ENCODE measurements at regions not wholly inside any gene's neighbourhood (a gene's known extent, or its start where the extent isn't known, plus 50 kb on each side); places are given as distances from the start of the nearest gene placed in this dataset.
A peak's percentile ranks its signal among the peaks of the same experiment; 100 is the strongest.

- no peak for DNase-seq
- Histone ChIP-seq H3K27ac (no peak overlapping the region), H3K36me3 (no peaks in the 10 kb centered on the region), H3K4me3 (no peak overlapping the region), H3K27me3 (replicated peaks in 1 of 7) (no peaks in the 10 kb centered on the region), H3K4me1 (peaks cover 0 to 13% (median 8%) of the 10 kb centered on the region in 6 donors), H3K9me3 (no peaks in the 10 kb centered on the region)
- TF ChIP-seq POLR2A (IDR thresholded peaks at IDR 0.05) = no peak
- no peak for TF ChIP-seq CTCF (IDR thresholded peaks at IDR 0.05 in 8 of 11, conservative IDR thresholded peaks at IDR 0.05 in 3 of 11)
- TF ChIP-seq POLR2AphosphoS5 (IDR thresholded peaks at IDR 0.05) = no peak
- 74 to 90% (median 84%) methylated on average over 7 of the region's 7 CpGs for WGBS, 5 donors
- intact Hi-C loops (cut with DNase I; ENCODE audit: low total_unique reads) = loop anchor here (10.0 kb wide), 3 partner anchors 669 to 889 kb away; no protein-coding TSS in a partner anchor
Measured at GRCh38 chr2:160993654-160994061, 166.6 kb upstream of the TANK start.

- intact Hi-C loops (cut with DNase I; ENCODE audit: low total_unique reads) = loop anchor here (10.0 kb wide), 3 partner anchors 670 to 890 kb away; no protein-coding TSS in a partner anchor
- TF ChIP-seq CTCF (IDR thresholded peaks at IDR 0.05 in 8 of 11, conservative IDR thresholded peaks at IDR 0.05 in 3 of 11) (peak; percentile 63 to 90 (median 81)), POLR2A (IDR thresholded peaks at IDR 0.05) (no peak), POLR2AphosphoS5 (IDR thresholded peaks at IDR 0.05) (peak in 1 of 3 donors; percentile 23)
- H3K9me3 ChIP-seq = no peaks in the 10 kb centered on the region
- H3K27ac ChIP-seq = no peak overlapping the region
- DNase-seq = no peak
- H3K4me1 ChIP-seq = peaks cover 0 to 13% (median 8%) of the 10 kb centered on the region in 6 donors
- 48 to 51% (median 49%) methylated on average over 16 of the region's 16 CpGs for WGBS, 5 donors
- H3K27me3 ChIP-seq (replicated peaks in 1 of 7) = no peaks in the 10 kb centered on the region
- no peak overlapping the region for H3K4me3 ChIP-seq
- H3K36me3 ChIP-seq = no peaks in the 10 kb centered on the region
Measured at GRCh38 chr2:160994141-160995002, 165.9 kb upstream of the TANK start.

- Histone ChIP-seq H3K36me3 (no peaks in the 10 kb centered on the region), H3K9me3 (no peaks in the 10 kb centered on the region), H3K4me1 (peaks cover 0 to 13% (median 8%) of the 10 kb centered on the region in 6 donors), H3K27ac (no peak overlapping the region), H3K27me3 (replicated peaks in 1 of 7) (no peaks in the 10 kb centered on the region), H3K4me3 (no peak overlapping the region)
- intact Hi-C loops (cut with DNase I; ENCODE audit: low total_unique reads) = loop anchor here (10.0 kb wide), 3 partner anchors 672 to 892 kb away; no protein-coding TSS in a partner anchor
- no peak for TF ChIP-seq POLR2AphosphoS5 (IDR thresholded peaks at IDR 0.05)
- TF ChIP-seq CTCF (IDR thresholded peaks at IDR 0.05 in 8 of 11, conservative IDR thresholded peaks at IDR 0.05 in 3 of 11) = no peak
- no peak for TF ChIP-seq POLR2A (IDR thresholded peaks at IDR 0.05)
- no peak for DNase-seq
- whole genome bisulfite sequencing, 5 donors = 89 to 100% (median 95%) methylated on average over 1 of the region's 1 CpG
Measured at GRCh38 chr2:160996584-160996983, 163.6 kb upstream of the TANK start.

GRCh38 chr2:161004379-161004778, 155.8 kb upstream of the TANK start:
- no peaks in the 10 kb centered on the region for H3K36me3 ChIP-seq
- no peak for TF ChIP-seq POLR2A (IDR thresholded peaks at IDR 0.05)
- TF ChIP-seq CTCF (IDR thresholded peaks at IDR 0.05 in 8 of 11, conservative IDR thresholded peaks at IDR 0.05 in 3 of 11) = peak in 3 of 11 experiments; percentile 24 to 29 (median 27)
- no peak overlapping the region for H3K4me3 ChIP-seq
- H3K9me3 ChIP-seq = peaks cover 0 to 4% (median 0%) of the 10 kb centered on the region in 8 donors
- H3K27ac ChIP-seq = no peak overlapping the region
- H3K4me1 ChIP-seq = no peaks in the 10 kb centered on the region
- DNase-seq = no peak
- 54 to 72% (median 67%) methylated on average over 2 of the region's 2 CpGs for WGBS, 5 donors
- H3K27me3 ChIP-seq (replicated peaks in 1 of 7) = no peaks in the 10 kb centered on the region
- intact Hi-C loops (cut with DNase I; ENCODE audit: low total_unique reads) = no loop called here
